HG03025 (cell line): ENCODE measurements at regions not wholly inside any gene's neighbourhood (a gene's known extent, or its start where the extent isn't known, plus 50 kb on each side); places are given as distances from the start of the nearest gene placed in this dataset.

Experiments used
- ATAC-seq: cut with Tn5 transposase; IDR thresholded peaks from one replicate; pipeline ENCODE4 v1.9.1; 2021; ENCODE audit warnings: mild to moderate bottlenecking, moderate library complexity; ENCODE audit not compliant: unreplicated experiment, low FRiP score

- no peak for ATAC-seq
Measured at GRCh38 chr7:25828468-25828867, 323.5 kb upstream of the NFE2L3 start.

- ATAC-seq = no peak
Measured at GRCh38 chr7:25829663-25830062, 322.3 kb upstream of the NFE2L3 start.

- ATAC-seq = no peak
Measured at GRCh38 chr7:25830215-25830614, 321.8 kb upstream of the NFE2L3 start.

- no peak for ATAC-seq
Measured at GRCh38 chr7:25831062-25831691, 320.8 kb upstream of the NFE2L3 start.

- no peak for ATAC-seq
Measured at GRCh38 chr7:25831831-25832411, 320.1 kb upstream of the NFE2L3 start.

GRCh38 chr7:25832456-25832855 is 319.5 kb upstream of the NFE2L3 start:
- ATAC-seq = no peak

- no peak for ATAC-seq
Measured at GRCh38 chr7:25832929-25833328, 319.1 kb upstream of the NFE2L3 start.

- ATAC-seq = no peak
Measured at GRCh38 chr7:25834050-25834449, 317.9 kb upstream of the NFE2L3 start.

GRCh38 chr7:25835197-25835596 is 316.8 kb upstream of the NFE2L3 start:
- ATAC-seq = no peak

GRCh38 chr7:25839084-25839769 is 312.8 kb upstream of the NFE2L3 start:
- ATAC-seq = no peak

- no peak for ATAC-seq
Measured at GRCh38 chr7:25840209-25840792, 311.7 kb upstream of the NFE2L3 start.

- no peak for ATAC-seq
Measured at GRCh38 chr7:25841575-25841974, 310.4 kb upstream of the NFE2L3 start.

GRCh38 chr7:25842201-25842733 is 309.7 kb upstream of the NFE2L3 start:
- ATAC-seq = no peak

GRCh38 chr7:25843467-25843866 is 308.5 kb upstream of the NFE2L3 start:
- ATAC-seq = no peak

GRCh38 chr7:25844102-25844870 is 307.7 kb upstream of the NFE2L3 start:
- no peak for ATAC-seq

- ATAC-seq = no peak
Measured at GRCh38 chr7:25845464-25845863, 306.5 kb upstream of the NFE2L3 start.

- ATAC-seq = no peak
Measured at GRCh38 chr7:25846722-25847121, 305.3 kb upstream of the NFE2L3 start.

- ATAC-seq = no peak
Measured at GRCh38 chr7:25847336-25848070, 304.5 kb upstream of the NFE2L3 start.

- ATAC-seq = no peak
Measured at GRCh38 chr7:25849500-25850184, 302.4 kb upstream of the NFE2L3 start.
